HCT116 (cell line): ENCODE measurements at regions not wholly inside any gene's neighbourhood (a gene's known extent, or its start where the extent isn't known, plus 50 kb on each side); places are given as distances from the start of the nearest gene placed in this dataset.

Experiments
- ATAC-seq: fragments of 200-7000 bp; cut with Tn5 transposase; 2 replicates; pipeline ENCODE4 v1.9.1; 2020; ENCODE audit warnings: mild to moderate bottlenecking, moderate library complexity
- BruUV-seq: library from RNA; stranded (reverse); fragments of 400-500 nt; replicated peaks from 2 replicates; lab custom pipeline; 2021; lab: Mats Ljungman, UMichigan
- CTCF ChIA-PET: fragments of 300-600 bp; sonication (Branson Sonifier 250); formaldehyde crosslinking; loops from one replicate; lab custom pipeline; 2021; ENCODE audit warnings: antibody characterized with exemption; lab: Charles Lee
- POLR2A ChIA-PET: fragments of 300-600, 350-600 bp; sonication (Branson Sonifier 250); formaldehyde crosslinking; loops from one replicate; lab custom pipeline; 2021; ENCODE audit warnings: antibody characterized with exemption; lab: Charles Lee
- RAD21 ChIA-PET, 2 experiments: fragments of 300-600 bp; sonication (Branson Sonifier 250); formaldehyde crosslinking; loops; one replicate each; lab custom pipeline; 2023; ENCODE audit warnings: low total read pairs in 2 of 2; ENCODE audit not compliant: uncharacterized antibody in 2 of 2, unreplicated experiment in 2 of 2, low non-redundant PET in 1 of 2; lab: Charles Lee
- DNase-seq: peaks from one replicate; pipeline ENCODE4 v3.0.0-alpha.2; 2010; ENCODE audit warnings: low read depth, low spot score
- H2AFZ ChIP-seq: fragments of 200-600 bp; shearing (Covaris generic), sonication (generic); 2 replicates; pipeline ENCODE4 v1.6.1; 2017; ENCODE audit warnings: low read depth, mixed run types, mixed read lengths, antibody characterized with exemption, low read length; ENCODE audit not compliant: poor library complexity, severe bottlenecking
- H3K27ac ChIP-seq: 2 replicates; pipeline ENCODE4 v1.5.1; 2012; ENCODE audit warnings: low read depth, low read length
- H3K27me3 ChIP-seq: fragments of 200-600 bp; sonication (generic); 2 replicates; pipeline ENCODE4 v1.6.1; 2016; ENCODE audit warnings: mixed run types, low read length, mixed read lengths; ENCODE audit not compliant: insufficient read depth
- H3K36me3 ChIP-seq, 2 experiments: fragments of 200-500 bp in 1 of 2; fragments of 200-600 bp in 1 of 2; sonication (Bioruptor generic) in 1 of 2; sonication (generic) in 1 of 2; 2 replicates each; pipeline versions ENCODE4 v1.5.1 to v1.6.1; 2014 to 2016; ENCODE audit warnings: low read length in 2 of 2, inconsistent platforms in 1 of 2, mixed read lengths in 1 of 2, mixed run types in 1 of 2; ENCODE audit not compliant: insufficient read depth in 2 of 2, control insufficient read depth in 1 of 2
- H3K4me1 ChIP-seq, 2 experiments: fragments of 200-600 bp in 1 of 2; sonication (generic) in 1 of 2; 2 replicates each; pipeline versions ENCODE4 v1.5.1 to v1.6.1; 2012 to 2017; ENCODE audit warnings: low read length in 2 of 2, inconsistent platforms in 1 of 2, mild to moderate bottlenecking in 1 of 2, mixed read lengths in 1 of 2, mixed run types in 1 of 2, moderate library complexity in 1 of 2; ENCODE audit not compliant: insufficient read depth in 2 of 2, control insufficient read depth in 1 of 2
- H3K4me2 ChIP-seq: fragments of 200-600 bp; sonication (generic); 2 replicates; pipeline ENCODE4 v1.6.1; 2017; ENCODE audit warnings: mixed run types, low read length, mixed read lengths
- H3K4me3 ChIP-seq, 2 experiments: fragments of 200-600 bp in 1 of 2; sonication (generic) in 1 of 2; replicated peaks in 1 of 2; 2 replicates each; pipeline ENCODE4 v1.5.1; 2011 to 2016; ENCODE audit warnings: low read length in 2 of 2, control low read depth in 1 of 2, low read depth in 1 of 2, mild to moderate bottlenecking in 1 of 2, mixed read lengths in 1 of 2, mixed run types in 1 of 2
- H3K79me2 ChIP-seq: fragments of 200-600 bp; sonication (generic); 2 replicates; pipeline ENCODE4 v1.6.1; 2017; ENCODE audit warnings: mild to moderate bottlenecking, mixed run types, low read length, moderate library complexity, mixed read lengths; ENCODE audit not compliant: insufficient read depth
- H3K9ac ChIP-seq: fragments of 200-600 bp; sonication (generic); 2 replicates; pipeline ENCODE4 v1.6.1; 2016; ENCODE audit warnings: low read length, mixed read lengths
- H3K9me2 ChIP-seq: fragments of 200-600 bp; sonication (generic), shearing (Covaris generic); 2 replicates; pipeline ENCODE4 v1.6.1; 2017; ENCODE audit warnings: mixed run types, mild to moderate bottlenecking, moderate library complexity; ENCODE audit not compliant: insufficient read depth
- H3K9me3 ChIP-seq, 2 experiments: fragments of 200-500 bp in 1 of 2; fragments of 200-600 bp in 1 of 2; sonication (Bioruptor generic) in 1 of 2; sonication (generic) in 1 of 2; 2 replicates each; pipeline ENCODE4 v1.6.1; 2014 to 2017; ENCODE audit warnings: low read length in 2 of 2, mixed read lengths in 2 of 2, inconsistent platforms in 1 of 2, low read depth in 1 of 2, mild to moderate bottlenecking in 1 of 2, mixed run types in 1 of 2, moderate library complexity in 1 of 2; ENCODE audit not compliant: control insufficient read depth in 1 of 2, insufficient read depth in 1 of 2
- H4K20me1 ChIP-seq: fragments of 200-600 bp; sonication (generic), shearing (Covaris generic); 2 replicates; pipeline ENCODE4 v1.6.1; 2017; ENCODE audit warnings: mixed run types, mild to moderate bottlenecking, moderate library complexity; ENCODE audit not compliant: insufficient read depth
- CBX3 ChIP-seq: IDR thresholded peaks from 2 replicates; pipeline ENCODE4 v1.6.1; 2012; ENCODE audit warnings: low read depth
- CEBPB ChIP-seq: IDR thresholded peaks from 2 replicates; pipeline ENCODE4 v1.6.1; 2012; ENCODE audit warnings: low read depth
- EGR1 ChIP-seq: IDR thresholded peaks from 2 replicates; pipeline ENCODE4 v1.6.1; 2012; ENCODE audit warnings: low read depth
- ELF1 ChIP-seq: IDR thresholded peaks from 2 replicates; pipeline ENCODE4 v1.6.1; 2012; ENCODE audit warnings: low read depth, borderline replicate concordance
- EZH2 ChIP-seq: fragments of 200-600 bp; sonication (generic); IDR thresholded peaks from 2 replicates; pipeline ENCODE4 v1.6.1; 2017; ENCODE audit warnings: antibody characterized with exemption, mixed run types
- EZH2phosphoT487 ChIP-seq: fragments of 200-600 bp; IDR thresholded peaks from 2 replicates; pipeline ENCODE4 v1.6.1; 2018; ENCODE audit warnings: antibody characterized with exemption, borderline replicate concordance
- FOSL1 ChIP-seq: IDR thresholded peaks from 2 replicates; pipeline ENCODE4 v1.6.1; 2012; ENCODE audit warnings: low read depth
- JUND ChIP-seq: IDR thresholded peaks from 2 replicates; pipeline ENCODE4 v1.6.1; 2012
- POLR2A ChIP-seq: IDR thresholded peaks from 2 replicates; pipeline ENCODE4 v1.7.0; 2011; ENCODE audit warnings: borderline replicate concordance; ENCODE audit not compliant: insufficient read depth, insufficient read length; ENCODE audit errors: extremely low read depth
- POLR2AphosphoS5 ChIP-seq: IDR thresholded peaks from 2 replicates; pipeline ENCODE4 v1.6.1; 2011; ENCODE audit warnings: mild to moderate bottlenecking, low read depth, low read length, moderate library complexity
- RAD21 ChIP-seq: IDR thresholded peaks from 2 replicates; pipeline ENCODE4 v1.6.1; 2012; ENCODE audit warnings: low read depth, mild to moderate bottlenecking
- SIN3A ChIP-seq: IDR thresholded peaks from 2 replicates; pipeline ENCODE4 v1.6.1; 2012; ENCODE audit warnings: low read depth
- SP1 ChIP-seq: IDR thresholded peaks from 2 replicates; pipeline ENCODE4 v1.6.1; 2012; ENCODE audit warnings: low read depth
- SRF ChIP-seq: IDR thresholded peaks from 2 replicates; pipeline ENCODE4 v1.6.1; 2012; ENCODE audit warnings: low read depth
- TCF7L2 ChIP-seq: IDR thresholded peaks from 2 replicates; pipeline ENCODE4 v1.7.0; 2011; ENCODE audit warnings: borderline replicate concordance, inconsistent platforms; ENCODE audit not compliant: insufficient read depth, insufficient read length; ENCODE audit errors: extremely low read depth
- YY1 ChIP-seq: IDR thresholded peaks from 2 replicates; pipeline ENCODE4 v1.6.1; 2011; ENCODE audit warnings: low read length, low read depth, moderate library complexity, mild to moderate bottlenecking; ENCODE audit not compliant: insufficient replicate concordance; ENCODE audit errors: extremely low read depth
- ZFX ChIP-seq: fragments of 450-650 bp; IDR thresholded peaks from 2 replicates; pipeline ENCODE4 v1.6.1; 2017
- intact Hi-C: fragments of 100-400 bp; cut with micrococcal nuclease; formaldehyde crosslinking; loops from 2 replicates; pipeline ENCODE4 v1.10.0; 2022
- TF ChIP-seq, protein P1 (sequence below): IDR thresholded peaks from 2 replicates; pipeline ENCODE4 v1.6.1; 2012
- TF ChIP-seq, protein P2 (sequence below): IDR thresholded peaks from 2 replicates; pipeline ENCODE4 v1.6.1; 2012
- TF ChIP-seq, protein P3 (sequence below): IDR thresholded peaks from 2 replicates; pipeline ENCODE4 v1.6.1; 2012; ENCODE audit warnings: low read depth

DNA sequence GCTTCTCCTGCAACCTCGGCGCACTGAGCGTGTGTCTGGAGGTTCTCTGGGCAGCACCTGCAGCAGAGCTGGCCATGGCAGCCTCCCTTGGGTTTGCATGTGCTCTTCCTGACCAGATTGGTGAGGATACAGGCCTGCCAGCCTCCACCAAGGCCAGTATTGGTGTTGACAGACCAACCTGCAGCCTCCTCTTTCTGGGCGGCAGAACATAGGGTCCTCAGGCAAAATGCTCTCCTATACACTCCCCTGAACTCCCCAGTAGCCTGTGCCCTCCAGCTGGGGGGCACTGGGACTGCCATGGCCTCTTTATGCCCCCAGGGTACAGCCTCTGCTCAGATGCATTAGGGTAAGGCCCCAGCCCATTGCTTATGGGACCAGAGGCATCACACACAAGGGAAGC is 131.9 kb upstream of the SPRED2 start:
- ATAC-seq: no peak
- no peaks in the 10 kb centered on the region for H3K27me3 ChIP-seq
- H3K4me1 ChIP-seq: peaks cover 16 to 21% of the 10 kb centered on the region in 2 experiments
- no peaks in the 10 kb centered on the region for H3K9me2 ChIP-seq
- ChIA-PET CTCF (no interaction called here), RAD21 (no interaction called here), POLR2A (no interaction called here)
- H3K9ac ChIP-seq: no peak overlapping the region
- no peak overlapping the region for H3K27ac ChIP-seq
- BruUV-seq: no TSS peak
- intact Hi-C loops: no loop called here
- no peak overlapping the region for H3K4me3 ChIP-seq
- DNase-seq: no peak
- TF ChIP-seq RAD21 (no peak), JUND (no peak), SRF (no peak), EZH2 (no peak), SP1 (no peak), CEBPB (no peak), CBX3 (no peak), ZFX (no peak)
- TF ChIP-seq, protein P1, sequence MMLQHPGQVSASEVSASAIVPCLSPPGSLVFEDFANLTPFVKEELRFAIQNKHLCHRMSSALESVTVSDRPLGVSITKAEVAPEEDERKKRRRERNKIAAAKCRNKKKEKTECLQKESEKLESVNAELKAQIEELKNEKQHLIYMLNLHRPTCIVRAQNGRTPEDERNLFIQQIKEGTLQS: no peak
- no peak overlapping the region for H3K4me2 ChIP-seq
- H3K79me2 ChIP-seq: no peaks in the 10 kb centered on the region
- no peak overlapping the region for H2AFZ ChIP-seq
- H4K20me1 ChIP-seq: no peaks in the 10 kb centered on the region
- no peaks in the 10 kb centered on the region for H3K36me3 ChIP-seq
- no peaks in the 10 kb centered on the region for H3K9me3 ChIP-seq

DNA sequence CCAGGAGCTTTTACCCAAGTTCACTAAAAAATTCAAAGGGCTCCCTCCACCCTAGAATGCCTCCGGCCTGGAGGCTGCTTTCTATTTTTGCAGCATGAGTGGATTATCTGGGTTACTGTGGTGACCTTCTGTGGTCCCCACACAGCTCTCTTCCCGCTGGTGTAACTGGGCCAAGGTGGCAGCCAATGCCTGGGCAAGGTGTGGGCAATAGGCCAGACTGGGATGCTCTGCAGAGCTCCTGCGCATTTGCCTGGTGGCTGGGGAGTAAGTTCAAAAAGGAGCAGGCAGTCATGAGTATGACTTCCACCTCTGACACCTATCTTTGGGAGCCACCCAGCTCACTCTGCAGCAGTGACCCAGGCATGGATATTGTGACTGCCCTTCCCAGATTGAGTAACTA is 130.5 kb upstream of the SPRED2 start:
- Histone ChIP-seq H3K27me3 (no peaks in the 10 kb centered on the region), H3K4me1 (peaks cover 14 to 17% of the 10 kb centered on the region in 2 experiments), H3K9ac (no peak overlapping the region), H4K20me1 (no peaks in the 10 kb centered on the region), H2AFZ (no peak overlapping the region), H3K9me2 (no peaks in the 10 kb centered on the region), H3K4me3 (no peak overlapping the region), H3K36me3 (no peaks in the 10 kb centered on the region), H3K27ac (no peak overlapping the region), H3K4me2 (no peak overlapping the region), H3K9me3 (no peaks in the 10 kb centered on the region), H3K79me2 (no peaks in the 10 kb centered on the region)
- intact Hi-C loops: no loop called here
- ChIA-PET POLR2A (no interaction called here), CTCF (no interaction called here), RAD21 (no interaction called here)
- DNase-seq (no peak), ATAC-seq (no peak)
- BruUV-seq: no TSS peak
- no peak for TF ChIP-seq EZH2phosphoT487
- no peak for TF ChIP-seq POLR2A
- TF ChIP-seq, protein P1: no peak
- no peak for TF ChIP-seq CBX3
- TF ChIP-seq POLR2AphosphoS5: no peak
- TF ChIP-seq SIN3A: no peak
- TF ChIP-seq TCF7L2: no peak
- TF ChIP-seq JUND: no peak
- no peak for TF ChIP-seq FOSL1
- TF ChIP-seq SP1: no peak
- no peak for TF ChIP-seq ELF1
- TF ChIP-seq EGR1: no peak
- TF ChIP-seq, protein P2, sequence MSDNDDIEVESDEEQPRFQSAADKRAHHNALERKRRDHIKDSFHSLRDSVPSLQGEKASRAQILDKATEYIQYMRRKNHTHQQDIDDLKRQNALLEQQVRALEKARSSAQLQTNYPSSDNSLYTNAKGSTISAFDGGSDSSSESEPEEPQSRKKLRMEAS: no peak
- TF ChIP-seq, protein P3, sequence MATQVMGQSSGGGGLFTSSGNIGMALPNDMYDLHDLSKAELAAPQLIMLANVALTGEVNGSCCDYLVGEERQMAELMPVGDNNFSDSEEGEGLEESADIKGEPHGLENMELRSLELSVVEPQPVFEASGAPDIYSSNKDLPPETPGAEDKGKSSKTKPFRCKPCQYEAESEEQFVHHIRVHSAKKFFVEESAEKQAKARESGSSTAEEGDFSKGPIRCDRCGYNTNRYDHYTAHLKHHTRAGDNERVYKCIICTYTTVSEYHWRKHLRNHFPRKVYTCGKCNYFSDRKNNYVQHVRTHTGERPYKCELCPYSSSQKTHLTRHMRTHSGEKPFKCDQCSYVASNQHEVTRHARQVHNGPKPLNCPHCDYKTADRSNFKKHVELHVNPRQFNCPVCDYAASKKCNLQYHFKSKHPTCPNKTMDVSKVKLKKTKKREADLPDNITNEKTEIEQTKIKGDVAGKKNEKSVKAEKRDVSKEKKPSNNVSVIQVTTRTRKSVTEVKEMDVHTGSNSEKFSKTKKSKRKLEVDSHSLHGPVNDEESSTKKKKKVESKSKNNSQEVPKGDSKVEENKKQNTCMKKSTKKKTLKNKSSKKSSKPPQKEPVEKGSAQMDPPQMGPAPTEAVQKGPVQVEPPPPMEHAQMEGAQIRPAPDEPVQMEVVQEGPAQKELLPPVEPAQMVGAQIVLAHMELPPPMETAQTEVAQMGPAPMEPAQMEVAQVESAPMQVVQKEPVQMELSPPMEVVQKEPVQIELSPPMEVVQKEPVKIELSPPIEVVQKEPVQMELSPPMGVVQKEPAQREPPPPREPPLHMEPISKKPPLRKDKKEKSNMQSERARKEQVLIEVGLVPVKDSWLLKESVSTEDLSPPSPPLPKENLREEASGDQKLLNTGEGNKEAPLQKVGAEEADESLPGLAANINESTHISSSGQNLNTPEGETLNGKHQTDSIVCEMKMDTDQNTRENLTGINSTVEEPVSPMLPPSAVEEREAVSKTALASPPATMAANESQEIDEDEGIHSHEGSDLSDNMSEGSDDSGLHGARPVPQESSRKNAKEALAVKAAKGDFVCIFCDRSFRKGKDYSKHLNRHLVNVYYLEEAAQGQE: no peak
- no peak for TF ChIP-seq CEBPB
- TF ChIP-seq YY1: no peak
